Glomerular visceral epithelial cell (primary cell): ENCODE measurements at regions not wholly inside any gene's neighbourhood (a gene's known extent, or its start where the extent isn't known, plus 50 kb on each side); places are given as distances from the start of the nearest gene placed in this dataset.

Experiments used
- DNase-seq: peaks from one replicate; pipeline ENCODE4 v3.0.0-alpha.2; 2016; ENCODE audit errors: extremely low spot score

GRCh38 chr6:137269803-137270202, 50.6 kb upstream of the IFNGR1 start:
- DNase-seq, result no peak

GRCh38 chr6:137269347-137269746, 50.2 kb upstream of the IFNGR1 start:
- no peak for DNase-seq
